GM04503 (cell line): ENCODE measurements at regions not wholly inside any gene's neighbourhood (a gene's known extent, or its start where the extent isn't known, plus 50 kb on each side); places are given as distances from the start of the nearest gene placed in this dataset.

Experiments used
- DNase-seq: peaks from one replicate; pipeline ENCODE4 v3.0.0-alpha.2; 2012; ENCODE audit warnings: low read depth

- no peak for DNase-seq
Measured at GRCh38 chr2:7289697-7290096, 372.5 kb downstream of the RNF144A start.

GRCh38 chr2:7292154-7292691 lies 375.0 kb downstream of the RNF144A start:
- DNase-seq = no peak

- DNase-seq = no peak
Measured at GRCh38 chr2:7309582-7309981, 392.4 kb downstream of the RNF144A start.

GRCh38 chr2:7324706-7325105 lies 407.5 kb downstream of the RNF144A start:
- DNase-seq = no peak

GRCh38 chr2:7325186-7325585 lies 408.0 kb downstream of the RNF144A start:
- no peak for DNase-seq

GRCh38 chr2:7329465-7329864 lies 412.3 kb downstream of the RNF144A start:
- DNase-seq = no peak

- no peak for DNase-seq
Measured at GRCh38 chr2:7333189-7333765, 416.1 kb downstream of the RNF144A start.

- no peak for DNase-seq
Measured at GRCh38 chr2:7333960-7334493, 416.8 kb downstream of the RNF144A start.

GRCh38 chr2:7338961-7339360 lies 421.7 kb downstream of the RNF144A start:
- DNase-seq = no peak

- no peak for DNase-seq
Measured at GRCh38 chr2:7346336-7346735, 429.1 kb downstream of the RNF144A start.

GRCh38 chr2:7348761-7349160 lies 431.5 kb downstream of the RNF144A start:
- DNase-seq = no peak

- no peak for DNase-seq
Measured at GRCh38 chr2:7352191-7352590, 435.0 kb downstream of the RNF144A start.

GRCh38 chr2:7353571-7353970 lies 436.4 kb downstream of the RNF144A start:
- DNase-seq = no peak

- no peak for DNase-seq
Measured at GRCh38 chr2:7355781-7356180, 438.6 kb downstream of the RNF144A start.

- no peak for DNase-seq
Measured at GRCh38 chr2:7356909-7357584, 439.8 kb downstream of the RNF144A start.

GRCh38 chr2:7357993-7358392 lies 440.8 kb downstream of the RNF144A start:
- DNase-seq = no peak

- no peak for DNase-seq
Measured at GRCh38 chr2:7358865-7359447, 441.7 kb downstream of the RNF144A start.

- no peak for DNase-seq
Measured at GRCh38 chr2:7363906-7364305, 446.7 kb downstream of the RNF144A start.

GRCh38 chr2:7368211-7368610 lies 451.0 kb downstream of the RNF144A start:
- DNase-seq = no peak

- no peak for DNase-seq
Measured at GRCh38 chr2:7373156-7373555, 455.9 kb downstream of the RNF144A start.

- no peak for DNase-seq
Measured at GRCh38 chr2:7375901-7376300, 458.7 kb downstream of the RNF144A start.

- DNase-seq = no peak
Measured at GRCh38 chr2:7377916-7378569, 460.8 kb downstream of the RNF144A start.

GRCh38 chr2:7378591-7378990 lies 461.4 kb downstream of the RNF144A start:
- DNase-seq = no peak
